Ovary (tissue), 7 donors: ENCODE measurements at regions not wholly inside any gene's neighbourhood (a gene's known extent, or its start where the extent isn't known, plus 50 kb on each side); places are given as distances from the start of the nearest gene placed in this dataset.

Experiments
- DNase-seq, 5 donors: peaks; one replicate each; pipeline ENCODE4 v3.0.0-alpha.2; 2019 to 2020
- H3K27ac ChIP-seq, 2 donors: fragments of 200-600 bp; one replicate each; pipeline versions ENCODE4 v1.5.1 to v1.8.0; 2019 to 2022
- H3K27me3 ChIP-seq: fragments of 200-600 bp; one replicate; pipeline ENCODE4 v1.8.0; 2022
- H3K36me3 ChIP-seq: fragments of 200-600 bp; sonication (generic); one replicate; pipeline ENCODE4 v1.5.1; 2019
- H3K4me1 ChIP-seq: one replicate; pipeline ENCODE4 v1.8.1; 2013; ENCODE audit warnings: mild to moderate bottlenecking, moderate library complexity; ENCODE audit not compliant: insufficient read depth
- H3K4me3 ChIP-seq: fragments of 200-600 bp; sonication (generic); one replicate; pipeline ENCODE4 v1.5.1; 2017
- H3K9me3 ChIP-seq, 2 donors: fragments of 200-600 bp in 1 of 2; sonication (generic) in 1 of 2; one replicate each; pipeline versions ENCODE4 v1.5.1 to v1.8.1; 2013 to 2019; ENCODE audit warnings: mild to moderate bottlenecking in 1 of 2, moderate library complexity in 1 of 2
- CTCF ChIP-seq, 3 donors: fragments of 450-650 bp in 2 of 3; fragments of 200-600 bp in 1 of 3; IDR thresholded peaks; one replicate each; pipeline versions ENCODE4 v1.5.1 to v1.8.0; 2016 to 2022; ENCODE audit warnings: antibody characterized with exemption in 3 of 3, mild to moderate bottlenecking in 1 of 3
- EP300 ChIP-seq: sonication (generic); formaldehyde crosslinking; IDR thresholded peaks from one replicate; pipeline ENCODE4 v1.6.1; 2017; ENCODE audit warnings: antibody characterized with exemption
- POLR2A ChIP-seq: fragments of 450-650 bp; IDR thresholded peaks from one replicate; pipeline ENCODE4 v1.6.1; 2017; ENCODE audit warnings: antibody characterized with exemption, mild to moderate bottlenecking, moderate library complexity
- WGBS, 3 donors: extraction: QIAGEN DNeasy Blood & Tissue Kit in 1 of 3; methylation state at CpG; one replicate each; pipeline versions ENCODE4 v1.1.5 to v1.1.7; 2013 to 2017; 5-methylcytosine and 5-hydroxymethylcytosine counted together
- intact Hi-C, 4 donors: fragments of 100-400 bp; cut with DNase I; formaldehyde crosslinking; loops; one replicate each; pipeline versions ENCODE4 v1.11.0 to v1.15.1; 2022 to 2023
- donor health status: DM: no; HTN: no; CAD: no; lungs with moderate emphysema.
- donor health status: DM: no; HTN: no; CAD: no.
- donor health status: Bipolar disorder and iron deficiency.
- donor health status: DM: no; HTN: no; CAD: no.
- donor health status: DM: yes; HTN: yes; CAD: no.

- Histone ChIP-seq H3K36me3 (no peaks in the 10 kb centered on the region), H3K9me3 (no peaks in the 10 kb centered on the region), H3K4me3 (no peak overlapping the region), H3K27me3 (no peaks in the 10 kb centered on the region), H3K4me1 (no peaks in the 10 kb centered on the region), H3K27ac (no peak overlapping the region)
- no peak for DNase-seq
- TF ChIP-seq CTCF (IDR thresholded peaks at IDR 0.05) (no peak), POLR2A (no peak), EP300 (no peak)
- intact Hi-C loops = no loop called here
Observed at GRCh38 chr4:106687026-106687425, 318.4 kb upstream of the GIMD1 start.

GRCh38 chr4:106681381-106681921 lies 312.9 kb upstream of the GIMD1 start:
- WGBS, 3 donors = 88 to 93% (median 92%) methylated on average over 18 to 24 of the region's 24 CpGs
- H3K9me3 ChIP-seq = no peaks in the 10 kb centered on the region
- no peaks in the 10 kb centered on the region for H3K27me3 ChIP-seq
- no peak overlapping the region for H3K4me3 ChIP-seq
- no peaks in the 10 kb centered on the region for H3K36me3 ChIP-seq
- H3K4me1 ChIP-seq = no peaks in the 10 kb centered on the region
- H3K27ac ChIP-seq = no peak overlapping the region
- DNase-seq = peak in 1 of 5 donors; percentile 7
- TF ChIP-seq EP300 (no peak), CTCF (IDR thresholded peaks at IDR 0.05) (no peak), POLR2A (no peak)
- intact Hi-C loops = no loop called here

GRCh38 chr4:106679063-106679462 lies 310.5 kb upstream of the GIMD1 start:
- WGBS, 3 donors = 54 to 68% (median 63%) methylated on average over 1 of the region's 1 CpG
- Histone ChIP-seq H3K27ac (no peak overlapping the region), H3K4me1 (no peaks in the 10 kb centered on the region), H3K27me3 (no peaks in the 10 kb centered on the region), H3K9me3 (no peaks in the 10 kb centered on the region), H3K4me3 (no peak overlapping the region), H3K36me3 (no peaks in the 10 kb centered on the region)
- DNase-seq = no peak
- intact Hi-C loops = no loop called here
- no peak for TF ChIP-seq POLR2A
- TF ChIP-seq EP300 = no peak
- no peak for TF ChIP-seq CTCF (IDR thresholded peaks at IDR 0.05)

- H3K4me3 ChIP-seq = no peak overlapping the region
- DNase-seq = no peak
- H3K36me3 ChIP-seq = no peaks in the 10 kb centered on the region
- H3K27me3 ChIP-seq = no peaks in the 10 kb centered on the region
- H3K4me1 ChIP-seq = no peaks in the 10 kb centered on the region
- TF ChIP-seq POLR2A (no peak), CTCF (IDR thresholded peaks at IDR 0.05) (no peak), EP300 (no peak)
- intact Hi-C loops = no loop called here
- no peaks in the 10 kb centered on the region for H3K9me3 ChIP-seq
- H3K27ac ChIP-seq = no peak overlapping the region
Observed at GRCh38 chr4:106677213-106677612, 308.6 kb upstream of the GIMD1 start.
